Transverse colon (tissue), 4 donors: ENCODE measurements at regions not wholly inside any gene's neighbourhood (a gene's known extent, or its start where the extent isn't known, plus 50 kb on each side); places are given as distances from the start of the nearest gene placed in this dataset.

Source experiments
- CTCF ChIP-seq, 5 experiments: fragments of 200-600 bp in 3 of 5; fragments of 450-650 bp in 2 of 5; sonication (generic) in 3 of 5; IDR thresholded peaks; 1 replicate in 2 of 5; 2 replicates in 3 of 5; pipeline ENCODE4 v1.5.1; 2016 to 2017; ENCODE audit warnings: antibody characterized with exemption in 5 of 5, inconsistent platforms in 3 of 5, mild to moderate bottlenecking in 2 of 5, moderate library complexity in 1 of 5
- EP300 ChIP-seq: sonication (generic); formaldehyde crosslinking; IDR thresholded peaks from one replicate; pipeline ENCODE4 v1.6.1; 2017; ENCODE audit warnings: antibody characterized with exemption, low read depth
- POLR2A ChIP-seq: fragments of 450-650 bp; IDR thresholded peaks from one replicate; pipeline ENCODE4 v1.6.1; 2016; ENCODE audit warnings: antibody characterized with exemption, mild to moderate bottlenecking, moderate library complexity
- POLR2AphosphoS5 ChIP-seq, 3 donors: sonication (generic); formaldehyde crosslinking; IDR thresholded peaks; one replicate each; pipeline ENCODE4 v1.6.1; 2016; ENCODE audit warnings: antibody characterized with exemption in 3 of 3

DNA sequence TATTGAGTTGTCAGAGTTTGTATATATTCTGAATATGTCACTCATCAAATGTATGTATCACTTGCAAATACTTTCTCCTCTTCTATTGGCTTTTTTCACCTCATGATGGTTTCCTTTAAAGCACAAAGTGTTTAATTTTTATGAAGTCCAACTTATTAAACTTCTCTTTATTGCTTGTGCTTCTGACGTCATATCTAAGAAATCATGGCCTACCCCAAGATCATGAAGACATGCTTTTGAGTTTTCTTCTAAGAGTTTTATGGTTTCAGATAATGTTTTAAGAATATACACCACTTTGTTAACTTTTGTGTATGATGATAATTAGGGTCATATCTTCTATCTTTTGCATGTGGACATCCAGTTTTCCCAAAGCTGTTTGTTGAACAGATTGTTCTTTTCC lies 417.2 kb upstream of the ATP10A start:
- TF ChIP-seq CTCF (IDR thresholded peaks at IDR 0.05), result no peak
- no peak for TF ChIP-seq POLR2A
- no peak for TF ChIP-seq POLR2AphosphoS5 (IDR thresholded peaks at IDR 0.05)
- no peak for TF ChIP-seq EP300
